ENCODE measurements at regions not wholly inside any gene's neighbourhood (a gene's known extent, or its start where the extent isn't known, plus 50 kb on each side); places are given as distances from the start of the nearest gene placed in this dataset.

- Histone ChIP-seq H3K4me3 (ENCODE audit: low read length) (no peak overlapping the region), H3K4me1 (ENCODE audit: insufficient read depth, low read length) (no peaks in the 10 kb centered on the region), H3K27me3 (ENCODE audit: insufficient read depth, low read length) (no peaks in the 10 kb centered on the region), H3K9me3 (ENCODE audit: low read depth, low read length) (no peaks in the 10 kb centered on the region)
Observed at GRCh38 chr2:147578529-147578928, 266.3 kb upstream of the ACVR2A start.

- Histone ChIP-seq H3K9me3 (ENCODE audit: low read depth, low read length) (no peaks in the 10 kb centered on the region), H3K4me1 (ENCODE audit: insufficient read depth, low read length) (no peaks in the 10 kb centered on the region), H3K27me3 (ENCODE audit: insufficient read depth, low read length) (no peaks in the 10 kb centered on the region), H3K4me3 (ENCODE audit: low read length) (no peak overlapping the region)
Observed at GRCh38 chr2:147577998-147578380, 266.8 kb upstream of the ACVR2A start.

- no peak overlapping the region for H3K4me3 ChIP-seq (ENCODE audit: low read length)
- no peaks in the 10 kb centered on the region for H3K9me3 ChIP-seq (ENCODE audit: low read depth, low read length)
- no peaks in the 10 kb centered on the region for H3K4me1 ChIP-seq (ENCODE audit: insufficient read depth, low read length)
- H3K27me3 ChIP-seq (ENCODE audit: insufficient read depth, low read length) = no peaks in the 10 kb centered on the region
Observed at GRCh38 chr2:147577323-147577997, 267.4 kb upstream of the ACVR2A start.

- Histone ChIP-seq H3K4me1 (ENCODE audit: insufficient read depth, low read length) (no peaks in the 10 kb centered on the region), H3K4me3 (ENCODE audit: low read length) (no peak overlapping the region), H3K27me3 (ENCODE audit: insufficient read depth, low read length) (no peaks in the 10 kb centered on the region), H3K9me3 (ENCODE audit: low read depth, low read length) (no peaks in the 10 kb centered on the region)
Observed at GRCh38 chr2:147575106-147575505, 269.7 kb upstream of the ACVR2A start.

- no peaks in the 10 kb centered on the region for H3K27me3 ChIP-seq (ENCODE audit: insufficient read depth, low read length)
- no peaks in the 10 kb centered on the region for H3K4me1 ChIP-seq (ENCODE audit: insufficient read depth, low read length)
- H3K4me3 ChIP-seq (ENCODE audit: low read length) = no peak overlapping the region
- no peaks in the 10 kb centered on the region for H3K9me3 ChIP-seq (ENCODE audit: low read depth, low read length)
Observed at GRCh38 chr2:147572622-147573021, 272.2 kb upstream of the ACVR2A start.

GRCh38 chr2:147569426-147569825, 275.4 kb upstream of the ACVR2A start:
- Histone ChIP-seq H3K27me3 (ENCODE audit: insufficient read depth, low read length) (no peaks in the 10 kb centered on the region), H3K4me1 (ENCODE audit: insufficient read depth, low read length) (no peaks in the 10 kb centered on the region), H3K9me3 (ENCODE audit: low read depth, low read length) (no peaks in the 10 kb centered on the region), H3K4me3 (ENCODE audit: low read length) (no peak overlapping the region)

- H3K9me3 ChIP-seq (ENCODE audit: low read depth, low read length) = no peaks in the 10 kb centered on the region
- no peak overlapping the region for H3K4me3 ChIP-seq (ENCODE audit: low read length)
- no peaks in the 10 kb centered on the region for H3K27me3 ChIP-seq (ENCODE audit: insufficient read depth, low read length)
- H3K4me1 ChIP-seq (ENCODE audit: insufficient read depth, low read length) = no peaks in the 10 kb centered on the region
Observed at GRCh38 chr2:147568109-147568508, 276.7 kb upstream of the ACVR2A start.

GRCh38 chr2:147567136-147567535, 277.7 kb upstream of the ACVR2A start:
- Histone ChIP-seq H3K4me1 (ENCODE audit: insufficient read depth, low read length) (no peaks in the 10 kb centered on the region), H3K27me3 (ENCODE audit: insufficient read depth, low read length) (no peaks in the 10 kb centered on the region), H3K9me3 (ENCODE audit: low read depth, low read length) (no peaks in the 10 kb centered on the region), H3K4me3 (ENCODE audit: low read length) (no peak overlapping the region)

GRCh38 chr2:147560810-147561535, 283.9 kb upstream of the ACVR2A start:
- H3K9me3 ChIP-seq (ENCODE audit: low read depth, low read length) = no peaks in the 10 kb centered on the region
- peaks cover 13% of the 10 kb centered on the region for H3K4me1 ChIP-seq (ENCODE audit: insufficient read depth, low read length)
- H3K4me3 ChIP-seq (ENCODE audit: low read length) = no peak overlapping the region
- H3K27me3 ChIP-seq (ENCODE audit: insufficient read depth, low read length) = no peaks in the 10 kb centered on the region

GRCh38 chr2:147559070-147559725, 285.6 kb upstream of the ACVR2A start:
- H3K27me3 ChIP-seq (ENCODE audit: insufficient read depth, low read length) = no peaks in the 10 kb centered on the region
- no peaks in the 10 kb centered on the region for H3K9me3 ChIP-seq (ENCODE audit: low read depth, low read length)
- H3K4me3 ChIP-seq (ENCODE audit: low read length) = no peak overlapping the region
- peaks cover 13% of the 10 kb centered on the region for H3K4me1 ChIP-seq (ENCODE audit: insufficient read depth, low read length)

- no peaks in the 10 kb centered on the region for H3K9me3 ChIP-seq (ENCODE audit: low read depth, low read length)
- peaks cover 13% of the 10 kb centered on the region for H3K4me1 ChIP-seq (ENCODE audit: insufficient read depth, low read length)
- no peaks in the 10 kb centered on the region for H3K27me3 ChIP-seq (ENCODE audit: insufficient read depth, low read length)
- H3K4me3 ChIP-seq (ENCODE audit: low read length) = no peak overlapping the region
Observed at GRCh38 chr2:147558620-147559019, 286.2 kb upstream of the ACVR2A start.

GRCh38 chr2:147554521-147555107, 290.2 kb upstream of the ACVR2A start:
- Histone ChIP-seq H3K4me3 (ENCODE audit: low read length) (no peak overlapping the region), H3K27me3 (ENCODE audit: insufficient read depth, low read length) (no peaks in the 10 kb centered on the region), H3K4me1 (ENCODE audit: insufficient read depth, low read length) (no peaks in the 10 kb centered on the region), H3K9me3 (ENCODE audit: low read depth, low read length) (no peaks in the 10 kb centered on the region)

- H3K9me3 ChIP-seq (ENCODE audit: low read depth, low read length) = no peaks in the 10 kb centered on the region
- H3K4me1 ChIP-seq (ENCODE audit: insufficient read depth, low read length) = no peaks in the 10 kb centered on the region
- H3K4me3 ChIP-seq (ENCODE audit: low read length) = no peak overlapping the region
- no peaks in the 10 kb centered on the region for H3K27me3 ChIP-seq (ENCODE audit: insufficient read depth, low read length)
Observed at GRCh38 chr2:147553775-147554271, 291.0 kb upstream of the ACVR2A start.

- no peaks in the 10 kb centered on the region for H3K9me3 ChIP-seq (ENCODE audit: low read depth, low read length)
- no peaks in the 10 kb centered on the region for H3K4me1 ChIP-seq (ENCODE audit: insufficient read depth, low read length)
- no peak overlapping the region for H3K4me3 ChIP-seq (ENCODE audit: low read length)
- no peaks in the 10 kb centered on the region for H3K27me3 ChIP-seq (ENCODE audit: insufficient read depth, low read length)
Observed at GRCh38 chr2:147550995-147551731, 293.7 kb upstream of the ACVR2A start.

Measured in mononuclear cell (primary cell).